Prostate gland (tissue), 2 donors: ENCODE measurements at regions not wholly inside any gene's neighbourhood (a gene's known extent, or its start where the extent isn't known, plus 50 kb on each side); places are given as distances from the start of the nearest gene placed in this dataset.

ENCODE experiments used
- CTCF ChIP-seq, 4 experiments: fragments of 200-600 bp in 2 of 4; fragments of 450-650 bp in 2 of 4; sonication (generic) in 2 of 4; IDR thresholded peaks; 1 replicate in 3 of 4; 2 replicates in 1 of 4; pipeline ENCODE4 v1.5.1; 2016 to 2019; ENCODE audit warnings: antibody characterized with exemption in 4 of 4, mild to moderate bottlenecking in 2 of 4, moderate library complexity in 2 of 4
- POLR2A ChIP-seq: fragments of 450-650 bp; IDR thresholded peaks from one replicate; pipeline ENCODE4 v1.6.1; 2016; ENCODE audit warnings: antibody characterized with exemption, mild to moderate bottlenecking

GRCh38 chr6:26304797-26305640 lies 60.0 kb upstream of the BTN3A2 start:
- no peak for TF ChIP-seq CTCF (IDR thresholded peaks at IDR 0.05)
- no peak for TF ChIP-seq POLR2A
